ENCODE measurements at regions not wholly inside any gene's neighbourhood (a gene's known extent, or its start where the extent isn't known, plus 50 kb on each side); places are given as distances from the start of the nearest gene placed in this dataset.
A peak's percentile ranks its signal among the peaks of the same experiment; 100 is the strongest.
"Not testable (repeated sequence)": the region's sequence is repeated elsewhere in the genome, so short reads cannot be mapped to it uniquely, and the experiment has no call there.

- no peaks in the 10 kb centered on the region for H3K4me1 Mint-ChIP-seq (ENCODE audit: low read depth in 2 of 2)
- ATAC-seq (peak in 1 of 2 donors; percentile 11), DNase-seq (ENCODE audit: low spot score) (no peak)
- peaks cover 7% of the 10 kb centered on the region for H3K9me3 Mint-ChIP-seq
- no peak overlapping the region for H3K4me3 Mint-ChIP-seq
- no peaks in the 10 kb centered on the region for H3K36me3 Mint-ChIP-seq
- peaks cover 4 to 12% of the 10 kb centered on the region in 2 donors for H3K27me3 Mint-ChIP-seq
- H3K27ac Mint-ChIP-seq, result no peak overlapping the region
Observed at GRCh38 chr3:139185527-139185926, 140.8 kb upstream of the PRR23C start.

GRCh38 chr3:139187154-139187553, 142.5 kb upstream of the PRR23C start:
- Mint-ChIP-seq H3K4me3 (no peak overlapping the region), H3K27me3 (peaks cover 4 to 12% of the 10 kb centered on the region in 2 donors), H3K27ac (no peak overlapping the region), H3K36me3 (no peaks in the 10 kb centered on the region), H3K4me1 (ENCODE audit: low read depth in 2 of 2) (no peaks in the 10 kb centered on the region), H3K9me3 (peaks cover 4% of the 10 kb centered on the region)
- ATAC-seq, result no peak
- no peak for DNase-seq (ENCODE audit: low spot score)

- Mint-ChIP-seq H3K36me3 (no peaks in the 10 kb centered on the region), H3K27me3 (peaks cover 4 to 12% of the 10 kb centered on the region in 2 donors), H3K4me1 (ENCODE audit: low read depth in 2 of 2) (no peaks in the 10 kb centered on the region), H3K4me3 (no peak overlapping the region), H3K27ac (no peak overlapping the region), H3K9me3 (peaks cover 4% of the 10 kb centered on the region)
- DNase-seq (ENCODE audit: low spot score), result no peak
- no peak for ATAC-seq
Observed at GRCh38 chr3:139187648-139188047, 143.0 kb upstream of the PRR23C start.

DNA sequence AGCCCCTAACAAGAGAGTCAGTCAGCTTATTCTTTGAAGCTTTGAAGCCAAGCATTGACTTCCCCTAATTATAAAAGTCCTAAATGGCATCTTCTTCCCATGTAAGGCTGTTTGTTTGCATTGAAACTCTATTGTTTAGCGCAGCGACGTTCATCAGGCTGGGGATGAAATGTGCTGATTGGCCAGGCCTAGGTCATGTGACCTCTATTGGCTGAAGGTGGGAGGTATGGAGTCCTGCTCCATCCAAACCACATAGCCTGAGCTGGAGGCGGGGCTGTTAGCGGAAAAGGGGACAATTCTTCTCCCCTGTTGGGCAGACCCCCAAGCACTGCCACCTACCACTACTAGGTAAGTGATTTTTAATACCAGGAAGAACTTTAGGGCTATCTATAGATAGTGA, 145.3 kb upstream of the PRR23C start:
- Mint-ChIP-seq H3K27ac (no peak overlapping the region), H3K9me3 (no peaks in the 10 kb centered on the region), H3K27me3 (peaks cover 0 to 5% of the 10 kb centered on the region in 2 donors), H3K36me3 (no peaks in the 10 kb centered on the region), H3K4me3 (no peak overlapping the region), H3K4me1 (ENCODE audit: low read depth in 2 of 2) (no peaks in the 10 kb centered on the region)
- no peak for ATAC-seq
- DNase-seq (ENCODE audit: low spot score), result no peak

- H3K9me3 Mint-ChIP-seq; DNase-seq (ENCODE audit: low spot score); H3K27ac Mint-ChIP-seq; H3K36me3 Mint-ChIP-seq; ATAC-seq; H3K4me3 Mint-ChIP-seq; H3K4me1 Mint-ChIP-seq (ENCODE audit: low read depth in 2 of 2): not testable (repeated sequence)
- H3K27me3 Mint-ChIP-seq, result peaks cover 5 to 14% of the 10 kb centered on the region in 2 donors
Observed at GRCh38 chr3:139194421-139194820, 149.4 kb upstream of the MRPS22 start.

DNA sequence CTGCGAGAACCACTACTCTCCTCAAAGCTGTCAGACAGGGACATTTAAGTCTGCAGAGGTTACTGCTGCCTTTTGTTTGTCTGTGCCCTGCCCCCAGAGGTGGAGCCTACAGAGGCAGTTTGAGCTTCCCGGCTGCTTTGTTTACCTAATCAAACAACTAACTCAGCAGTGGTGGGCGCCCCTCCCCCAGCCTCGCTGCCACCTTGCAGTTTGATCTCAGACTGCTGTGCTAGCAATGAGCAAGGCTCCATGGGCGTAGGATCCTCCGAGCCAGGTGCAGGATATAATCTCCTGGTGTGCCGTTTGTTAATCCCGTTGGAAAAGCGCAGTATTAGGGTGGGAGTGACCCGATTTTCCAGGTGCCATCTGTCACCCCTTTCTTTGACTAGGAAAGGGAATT, 147.7 kb upstream of the MRPS22 start:
- not testable (repeated sequence) for DNase-seq (ENCODE audit: low spot score); ATAC-seq; H3K36me3 Mint-ChIP-seq; H3K27ac Mint-ChIP-seq; H3K9me3 Mint-ChIP-seq; H3K4me1 Mint-ChIP-seq (ENCODE audit: low read depth in 2 of 2); H3K4me3 Mint-ChIP-seq
- peaks cover 5 to 14% of the 10 kb centered on the region in 2 donors for H3K27me3 Mint-ChIP-seq

- Mint-ChIP-seq H3K9me3 (peaks cover 9% of the 10 kb centered on the region), H3K4me1 (ENCODE audit: low read depth in 2 of 2) (no peaks in the 10 kb centered on the region), H3K27ac (no peak overlapping the region), H3K36me3 (peaks cover 5% of the 10 kb centered on the region), H3K4me3 (no peak overlapping the region), H3K27me3 (peaks cover 5 to 14% of the 10 kb centered on the region in 2 donors)
- DNase-seq (ENCODE audit: low spot score), result no peak
- no peak for ATAC-seq
Observed at GRCh38 chr3:139197251-139197650, 146.6 kb upstream of the MRPS22 start.

GRCh38 chr3:139198186-139198585, 145.6 kb upstream of the MRPS22 start:
- H3K27me3 Mint-ChIP-seq, result peaks cover 5 to 14% of the 10 kb centered on the region in 2 donors
- H3K4me3 Mint-ChIP-seq, result no peak overlapping the region
- no peak for ATAC-seq
- H3K4me1 Mint-ChIP-seq (ENCODE audit: low read depth in 2 of 2), result no peaks in the 10 kb centered on the region
- no peak overlapping the region for H3K27ac Mint-ChIP-seq
- DNase-seq (ENCODE audit: low spot score), result no peak
- H3K36me3 Mint-ChIP-seq, result peaks cover 5% of the 10 kb centered on the region
- peaks cover 9% of the 10 kb centered on the region for H3K9me3 Mint-ChIP-seq

- H3K27ac Mint-ChIP-seq, result no peak overlapping the region
- H3K4me3 Mint-ChIP-seq, result no peak overlapping the region
- ATAC-seq (no peak), DNase-seq (ENCODE audit: low spot score) (no peak)
- H3K36me3 Mint-ChIP-seq, result peaks cover 5% of the 10 kb centered on the region
- no peaks in the 10 kb centered on the region for H3K4me1 Mint-ChIP-seq (ENCODE audit: low read depth in 2 of 2)
- peaks cover 5 to 14% of the 10 kb centered on the region in 2 donors for H3K27me3 Mint-ChIP-seq
- H3K9me3 Mint-ChIP-seq, result peaks cover 9% of the 10 kb centered on the region
Observed at GRCh38 chr3:139198929-139199328, 144.9 kb upstream of the MRPS22 start.

DNA sequence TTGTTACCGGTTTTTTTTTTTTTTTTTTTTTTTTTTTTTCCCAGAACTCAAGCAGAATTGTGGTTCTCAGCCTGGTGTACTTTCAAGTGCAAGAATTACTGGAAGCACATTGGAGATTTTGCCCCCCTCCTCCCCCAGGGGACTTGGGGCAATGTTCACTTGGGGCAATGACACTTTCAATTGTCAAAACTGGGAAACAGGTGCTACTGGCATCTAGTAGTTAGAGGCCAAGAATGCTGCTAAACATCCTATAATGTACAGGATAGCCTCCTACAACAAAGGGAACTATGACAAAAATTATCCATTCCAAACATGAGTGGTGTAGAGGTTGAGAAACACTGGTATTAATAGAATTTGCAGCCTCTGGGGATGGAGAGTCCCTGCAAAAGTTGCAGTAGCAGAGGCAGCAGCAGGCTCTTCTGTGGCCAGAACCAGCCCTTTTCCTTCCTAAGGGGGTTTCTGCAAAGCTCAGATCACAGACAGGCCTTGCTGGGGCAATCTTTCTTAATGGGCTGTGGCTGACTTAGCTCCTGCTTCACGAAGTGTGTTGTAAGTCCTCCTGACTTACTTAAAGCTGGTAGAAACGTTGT, 144.3 kb upstream of the MRPS22 start:
- Mint-ChIP-seq H3K27ac (no peak overlapping the region), H3K4me3 (no peak overlapping the region), H3K36me3 (peaks cover 5% of the 10 kb centered on the region), H3K9me3 (peaks cover 9% of the 10 kb centered on the region), H3K27me3 (peaks cover 5 to 14% of the 10 kb centered on the region in 2 donors), H3K4me1 (ENCODE audit: low read depth in 2 of 2) (no peaks in the 10 kb centered on the region)
- DNase-seq (ENCODE audit: low spot score) (no peak), ATAC-seq (no peak)

GRCh38 chr3:139201446-139202225, 142.2 kb upstream of the MRPS22 start:
- DNase-seq (ENCODE audit: low spot score), result no peak
- H3K27me3 Mint-ChIP-seq, result peaks cover 2 to 10% of the 10 kb centered on the region in 2 donors
- ATAC-seq, result no peak
- no peak overlapping the region for H3K27ac Mint-ChIP-seq
- no peaks in the 10 kb centered on the region for H3K4me1 Mint-ChIP-seq (ENCODE audit: low read depth in 2 of 2)
- H3K36me3 Mint-ChIP-seq, result peaks cover 4% of the 10 kb centered on the region
- peaks cover 4% of the 10 kb centered on the region for H3K9me3 Mint-ChIP-seq
- H3K4me3 Mint-ChIP-seq, result no peak overlapping the region

DNA sequence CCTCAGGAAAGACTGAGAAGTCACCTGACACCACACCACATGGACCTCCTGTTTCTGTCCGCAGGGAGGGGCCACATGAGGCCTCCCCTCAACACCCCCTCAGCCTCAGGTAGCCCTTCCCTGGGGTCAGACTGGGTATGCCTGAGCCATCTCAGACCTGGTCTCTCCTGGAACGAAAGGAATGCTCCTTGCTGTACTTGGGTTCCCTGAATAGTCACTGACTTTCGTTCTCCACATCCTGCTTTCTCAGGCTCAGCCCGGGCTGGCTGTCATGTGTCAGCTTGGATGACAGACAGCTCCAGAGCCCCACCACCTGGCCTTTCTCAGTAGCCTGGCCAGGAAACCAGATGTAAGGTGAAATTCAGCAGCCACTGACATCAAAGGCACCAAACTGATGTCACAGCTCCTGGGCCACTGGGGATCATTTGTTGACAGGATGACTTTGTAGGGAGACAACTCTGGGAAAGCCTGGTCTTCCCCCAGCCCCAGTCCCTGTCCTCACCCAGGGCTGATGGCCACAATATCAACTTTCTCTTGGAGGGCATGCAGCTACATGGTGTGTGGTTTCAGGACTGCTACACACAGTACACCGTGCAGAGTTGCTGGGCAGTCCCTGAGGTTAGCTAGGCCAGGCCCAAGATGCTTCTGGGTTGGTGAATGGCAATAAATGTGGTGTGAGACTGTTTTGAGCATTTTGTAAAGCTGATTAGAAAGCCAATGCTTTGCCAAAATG, 141.4 kb upstream of the MRPS22 start:
- Mint-ChIP-seq H3K36me3 (no peaks in the 10 kb centered on the region), H3K27ac (no peak overlapping the region), H3K4me1 (ENCODE audit: low read depth in 2 of 2) (no peaks in the 10 kb centered on the region), H3K9me3 (no peaks in the 10 kb centered on the region), H3K27me3 (peaks cover 2 to 6% of the 10 kb centered on the region in 2 donors), H3K4me3 (no peak overlapping the region)
- no peak for DNase-seq (ENCODE audit: low spot score)
- peak in 1 of 2 donors; percentile 46 for ATAC-seq

DNA sequence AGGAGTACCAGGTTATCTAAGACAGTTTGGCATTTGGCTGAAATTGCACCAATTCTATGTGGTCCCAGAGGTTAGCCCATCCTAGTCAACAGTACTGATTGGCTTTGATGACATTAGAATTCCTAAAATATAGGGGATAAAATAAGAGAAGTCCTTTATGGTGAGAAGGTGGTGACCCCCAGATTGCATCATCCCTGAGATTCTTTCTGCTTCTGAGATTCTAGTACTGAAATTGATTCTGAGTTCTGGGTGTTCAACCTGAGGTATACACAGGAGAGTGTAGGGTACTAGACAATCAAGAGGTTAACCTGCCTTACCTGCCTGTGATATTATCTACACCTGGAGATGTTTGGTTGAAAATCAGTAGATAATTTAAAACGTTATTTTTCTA, 140.9 kb upstream of the MRPS22 start:
- no peak overlapping the region for H3K27ac Mint-ChIP-seq

GRCh38 chr3:139203752-139204151, 140.1 kb upstream of the MRPS22 start:
- H3K36me3 Mint-ChIP-seq, result no peaks in the 10 kb centered on the region
- ATAC-seq, result no peak
- H3K4me1 Mint-ChIP-seq (ENCODE audit: low read depth in 2 of 2), result no peaks in the 10 kb centered on the region
- H3K27ac Mint-ChIP-seq, result no peak overlapping the region
- H3K4me3 Mint-ChIP-seq, result no peak overlapping the region
- DNase-seq (ENCODE audit: low spot score), result no peak
- no peaks in the 10 kb centered on the region for H3K9me3 Mint-ChIP-seq
- H3K27me3 Mint-ChIP-seq, result peaks cover 6 to 13% of the 10 kb centered on the region in 2 donors

More for the DNA sequence above, 140.9 kb upstream of the MRPS22 start:
- H3K9me3 Mint-ChIP-seq, result no peaks in the 10 kb centered on the region
- no peak for DNase-seq (ENCODE audit: low spot score)
- no peaks in the 10 kb centered on the region for H3K4me1 Mint-ChIP-seq (ENCODE audit: low read depth in 2 of 2)
- ATAC-seq, result no peak
- H3K36me3 Mint-ChIP-seq, result no peaks in the 10 kb centered on the region
- no peak overlapping the region for H3K4me3 Mint-ChIP-seq
- peaks cover 5 to 11% of the 10 kb centered on the region in 2 donors for H3K27me3 Mint-ChIP-seq
